Peyer's patch (tissue), 4 donors: ENCODE measurements at regions not wholly inside any gene's neighbourhood (a gene's known extent, or its start where the extent isn't known, plus 50 kb on each side); places are given as distances from the start of the nearest gene placed in this dataset.

Experiments
- DNase-seq, 3 donors: peaks; one replicate each; pipeline ENCODE4 v3.0.0-alpha.2; 2017 to 2019
- H3K27ac ChIP-seq, 4 donors: fragments of 200-600 bp; sonication (generic); one replicate each; pipeline ENCODE4 v1.5.1; 2016 to 2019
- H3K27me3 ChIP-seq, 2 donors: fragments of 200-600 bp; sonication (generic); one replicate each; pipeline ENCODE4 v1.5.1; 2019
- H3K36me3 ChIP-seq, 3 donors: fragments of 200-600 bp; sonication (generic); one replicate each; pipeline ENCODE4 v1.5.1; 2016 to 2019
- H3K4me1 ChIP-seq, 4 donors: fragments of 200-600 bp; sonication (generic); one replicate each; pipeline ENCODE4 v1.5.1; 2016 to 2019
- H3K4me3 ChIP-seq, 4 donors: fragments of 200-600 bp; sonication (generic); 1 replicate in 3 of 4; 2 replicates in 1 of 4; pipeline ENCODE4 v1.5.1; 2016 to 2019; ENCODE audit warnings: mild to moderate bottlenecking in 1 of 4
- H3K9me3 ChIP-seq, 4 donors: fragments of 200-600 bp; sonication (generic); one replicate each; pipeline ENCODE4 v1.5.1; 2016 to 2019; ENCODE audit warnings: mild to moderate bottlenecking in 1 of 4
- CTCF ChIP-seq, 6 experiments: fragments of 450-650 bp in 4 of 6; fragments of 200-600 bp in 2 of 6; sonication (generic) in 1 of 6; IDR thresholded peaks; one replicate each; pipeline ENCODE4 v1.5.1; 2017 to 2019; ENCODE audit warnings: antibody characterized with exemption in 6 of 6, mild to moderate bottlenecking in 3 of 6, moderate library complexity in 1 of 6
- POLR2A ChIP-seq, 2 donors: fragments of 450-650 bp; IDR thresholded peaks; one replicate each; pipeline ENCODE4 v1.5.1; 2017; ENCODE audit warnings: antibody characterized with exemption in 2 of 2, mild to moderate bottlenecking in 2 of 2, moderate library complexity in 2 of 2

- Histone ChIP-seq H3K4me1 (no peaks in the 10 kb centered on the region), H3K4me3 (no peak overlapping the region), H3K36me3 (no peaks in the 10 kb centered on the region), H3K27me3 (no peaks in the 10 kb centered on the region), H3K27ac (no peak overlapping the region), H3K9me3 (no peaks in the 10 kb centered on the region)
- no peak for DNase-seq
- no peak for TF ChIP-seq POLR2A (IDR thresholded peaks at IDR 0.05)
Measured at GRCh38 chr5:20680718-20681302, 692.8 kb upstream of the CDH18 start.

- Histone ChIP-seq H3K4me1 (no peaks in the 10 kb centered on the region), H3K27me3 (no peaks in the 10 kb centered on the region), H3K36me3 (no peaks in the 10 kb centered on the region), H3K4me3 (no peak overlapping the region), H3K27ac (no peak overlapping the region), H3K9me3 (no peaks in the 10 kb centered on the region)
- TF ChIP-seq CTCF (IDR thresholded peaks at IDR 0.05) (no peak), POLR2A (IDR thresholded peaks at IDR 0.05) (no peak)
- no peak for DNase-seq
Measured at GRCh38 chr5:20678814-20679298, 690.9 kb upstream of the CDH18 start.

- Histone ChIP-seq H3K4me1 (no peaks in the 10 kb centered on the region), H3K27ac (no peak overlapping the region), H3K27me3 (no peaks in the 10 kb centered on the region), H3K36me3 (no peaks in the 10 kb centered on the region), H3K4me3 (no peak overlapping the region), H3K9me3 (no peaks in the 10 kb centered on the region)
- TF ChIP-seq POLR2A (IDR thresholded peaks at IDR 0.05): no peak
- TF ChIP-seq CTCF (IDR thresholded peaks at IDR 0.05): no peak
- no peak for DNase-seq
Measured at GRCh38 chr5:20678386-20678785, 690.4 kb upstream of the CDH18 start.

GRCh38 chr5:20660588-20660987, 672.6 kb upstream of the CDH18 start:
- no peak for DNase-seq
- H3K27me3 ChIP-seq: no peaks in the 10 kb centered on the region
- no peaks in the 10 kb centered on the region for H3K9me3 ChIP-seq
- H3K27ac ChIP-seq: no peak overlapping the region
- H3K4me3 ChIP-seq: no peak overlapping the region
- no peak for TF ChIP-seq CTCF (IDR thresholded peaks at IDR 0.05)
- no peaks in the 10 kb centered on the region for H3K36me3 ChIP-seq
- no peaks in the 10 kb centered on the region for H3K4me1 ChIP-seq

- Histone ChIP-seq H3K27ac (no peak overlapping the region), H3K27me3 (no peaks in the 10 kb centered on the region), H3K9me3 (peaks cover 0 to 4% (median 0%) of the 10 kb centered on the region in 4 donors), H3K4me1 (no peaks in the 10 kb centered on the region), H3K4me3 (no peak overlapping the region), H3K36me3 (no peaks in the 10 kb centered on the region)
- TF ChIP-seq CTCF (IDR thresholded peaks at IDR 0.05): no peak
- TF ChIP-seq POLR2A (IDR thresholded peaks at IDR 0.05): no peak
- no peak for DNase-seq
Measured at GRCh38 chr5:20656262-20656661, 668.3 kb upstream of the CDH18 start.

GRCh38 chr5:20655211-20655610, 667.2 kb upstream of the CDH18 start:
- no peak for TF ChIP-seq CTCF (IDR thresholded peaks at IDR 0.05)
- TF ChIP-seq POLR2A (IDR thresholded peaks at IDR 0.05): no peak
- Histone ChIP-seq H3K9me3 (peaks cover 0 to 4% (median 0%) of the 10 kb centered on the region in 4 donors), H3K36me3 (no peaks in the 10 kb centered on the region), H3K27ac (no peak overlapping the region), H3K4me3 (no peak overlapping the region), H3K4me1 (no peaks in the 10 kb centered on the region), H3K27me3 (no peaks in the 10 kb centered on the region)
- no peak for DNase-seq
